ENCODE measurements at regions not wholly inside any gene's neighbourhood (a gene's known extent, or its start where the extent isn't known, plus 50 kb on each side); places are given as distances from the start of the nearest gene placed in this dataset.
A peak's percentile ranks its signal among the peaks of the same experiment; 100 is the strongest.

GRCh38 chrX:82292803-82293202 is 1090.9 kb downstream of the SH3BGRL start:
- H3K18ac ChIP-seq (ENCODE audit: low read length), result no peak overlapping the region
- no peak overlapping the region for H2BK120ac ChIP-seq (ENCODE audit: insufficient read depth, low read length, poor library complexity)

GRCh38 chrX:82320569-82320968 is 1118.7 kb downstream of the SH3BGRL start:
- Histone ChIP-seq H3K27me3 (ENCODE audit: insufficient read depth, low read length) (no peaks in the 10 kb centered on the region), H4K91ac (ENCODE audit: low read depth, low read length) (no peak overlapping the region), H4K12ac (ENCODE audit: low read depth, low read length) (no peak overlapping the region), H3K4me2 (ENCODE audit: low read length) (no peak overlapping the region), H2AK5ac (ENCODE audit: low read length) (no peak overlapping the region), H3K79me2 (ENCODE audit: control insufficient read depth, insufficient read depth, low read length, poor library complexity) (no peaks in the 10 kb centered on the region), H3K4me1 (ENCODE audit: control insufficient read depth in 1 of 2, insufficient read depth in 2 of 2, low read length in 2 of 2) (no peaks in the 10 kb centered on the region), H3K23ac (ENCODE audit: low read length) (no peak overlapping the region), H2AFZ (ENCODE audit: insufficient read depth, low read length, poor library complexity) (no peak overlapping the region), H3K9me3 (ENCODE audit: insufficient read depth, low read depth, low read length) (no peaks in the 10 kb centered on the region), H4K8ac (ENCODE audit: low read depth, low read length) (no peak overlapping the region), H3K18ac (ENCODE audit: low read length) (no peak overlapping the region), H3K4ac (ENCODE audit: low read depth, low read length) (no peak overlapping the region), H3K4me3 (ENCODE audit: low read depth, low read length) (no peak overlapping the region), H3K36me3 (ENCODE audit: control insufficient read depth in 1 of 2, insufficient read depth in 2 of 2, low read length in 2 of 2) (no peaks in the 10 kb centered on the region), H2BK5ac (ENCODE audit: low read depth, low read length, poor library complexity) (no peak overlapping the region), H2BK120ac (ENCODE audit: insufficient read depth, low read length, poor library complexity) (no peak overlapping the region), H3K79me1 (ENCODE audit: low read length) (no peaks in the 10 kb centered on the region), H3K14ac (ENCODE audit: low read length) (no peak overlapping the region), H3K9ac (ENCODE audit: low read length) (no peak overlapping the region), H3K27ac (ENCODE audit: low read depth, low read length) (no peak overlapping the region), H2BK12ac (ENCODE audit: low read length) (no peak overlapping the region)
- WGBS (ENCODE audit: extremely low coverage, insufficient coverage, insufficient read length), result no CpG with 5 or more reads among the region's 1 CpG
- no peak for DNase-seq

More at GRCh38 chrX:82292803-82293202, 1090.9 kb downstream of the SH3BGRL start:
- no peak overlapping the region for H3K23ac ChIP-seq (ENCODE audit: low read length)
- H3K9me3 ChIP-seq (ENCODE audit: insufficient read depth, low read depth, low read length), result no peaks in the 10 kb centered on the region
- no peaks in the 10 kb centered on the region for H3K79me2 ChIP-seq (ENCODE audit: control insufficient read depth, insufficient read depth, low read length, poor library complexity)
- no peak overlapping the region for H3K4me3 ChIP-seq (ENCODE audit: low read depth, low read length)
- H2AK5ac ChIP-seq (ENCODE audit: low read length), result no peak overlapping the region
- H3K9ac ChIP-seq (ENCODE audit: low read length), result no peak overlapping the region
- no peaks in the 10 kb centered on the region for H3K79me1 ChIP-seq (ENCODE audit: low read length)
- H2AFZ ChIP-seq (ENCODE audit: insufficient read depth, low read length, poor library complexity), result no peak overlapping the region
- H3K4me2 ChIP-seq (ENCODE audit: low read length), result no peak overlapping the region
- H2BK12ac ChIP-seq (ENCODE audit: low read length), result no peak overlapping the region
- H3K4me1 ChIP-seq (ENCODE audit: control insufficient read depth in 1 of 2, insufficient read depth in 2 of 2, low read length in 2 of 2), result no peaks in the 10 kb centered on the region
- no peak overlapping the region for H3K14ac ChIP-seq (ENCODE audit: low read length)
- H2BK5ac ChIP-seq (ENCODE audit: low read depth, low read length, poor library complexity), result no peak overlapping the region
- no peak overlapping the region for H4K8ac ChIP-seq (ENCODE audit: low read depth, low read length)
- DNase-seq, result no peak
- H3K36me3 ChIP-seq (ENCODE audit: control insufficient read depth in 1 of 2, insufficient read depth in 2 of 2, low read length in 2 of 2), result no peaks in the 10 kb centered on the region
- no peak overlapping the region for H3K27ac ChIP-seq (ENCODE audit: low read depth, low read length)
- no CpG with 5 or more reads among the region's 2 CpGs for WGBS (ENCODE audit: extremely low coverage, insufficient coverage, insufficient read length)
- no peaks in the 10 kb centered on the region for H3K27me3 ChIP-seq (ENCODE audit: insufficient read depth, low read length)
- H4K12ac ChIP-seq (ENCODE audit: low read depth, low read length), result no peak overlapping the region
- no peak overlapping the region for H3K4ac ChIP-seq (ENCODE audit: low read depth, low read length)
- H4K91ac ChIP-seq (ENCODE audit: low read depth, low read length), result no peak overlapping the region

- no peaks in the 10 kb centered on the region for H3K79me2 ChIP-seq (ENCODE audit: control insufficient read depth, insufficient read depth, low read length, poor library complexity)
- H2AK5ac ChIP-seq (ENCODE audit: low read length), result no peak overlapping the region
- H2AFZ ChIP-seq (ENCODE audit: insufficient read depth, low read length, poor library complexity), result no peak overlapping the region
- no peak overlapping the region for H3K23ac ChIP-seq (ENCODE audit: low read length)
- H4K8ac ChIP-seq (ENCODE audit: low read depth, low read length), result no peak overlapping the region
- no peak overlapping the region for H3K9ac ChIP-seq (ENCODE audit: low read length)
- no peak overlapping the region for H3K4ac ChIP-seq (ENCODE audit: low read depth, low read length)
- H3K27me3 ChIP-seq (ENCODE audit: insufficient read depth, low read length), result no peaks in the 10 kb centered on the region
- H2BK120ac ChIP-seq (ENCODE audit: insufficient read depth, low read length, poor library complexity), result no peak overlapping the region
- H3K9me3 ChIP-seq (ENCODE audit: insufficient read depth, low read depth, low read length), result no peaks in the 10 kb centered on the region
- H4K12ac ChIP-seq (ENCODE audit: low read depth, low read length), result no peak overlapping the region
- no CpG with 5 or more reads among the region's 1 CpG for WGBS (ENCODE audit: extremely low coverage, insufficient coverage, insufficient read length)
- H3K27ac ChIP-seq (ENCODE audit: low read depth, low read length), result no peak overlapping the region
- H3K79me1 ChIP-seq (ENCODE audit: low read length), result no peaks in the 10 kb centered on the region
- H3K18ac ChIP-seq (ENCODE audit: low read length), result no peak overlapping the region
- H3K4me3 ChIP-seq (ENCODE audit: low read depth, low read length), result no peak overlapping the region
- H3K4me2 ChIP-seq (ENCODE audit: low read length), result no peak overlapping the region
- no peak overlapping the region for H2BK12ac ChIP-seq (ENCODE audit: low read length)
- no peaks in the 10 kb centered on the region for H3K36me3 ChIP-seq (ENCODE audit: control insufficient read depth in 1 of 2, insufficient read depth in 2 of 2, low read length in 2 of 2)
- no peaks in the 10 kb centered on the region for H3K4me1 ChIP-seq (ENCODE audit: control insufficient read depth in 1 of 2, insufficient read depth in 2 of 2, low read length in 2 of 2)
- DNase-seq, result peak in 1 of 2 donors; percentile 60
- no peak overlapping the region for H3K14ac ChIP-seq (ENCODE audit: low read length)
- H4K91ac ChIP-seq (ENCODE audit: low read depth, low read length), result no peak overlapping the region
- no peak overlapping the region for H2BK5ac ChIP-seq (ENCODE audit: low read depth, low read length, poor library complexity)
These were observed 1131.7 kb downstream of the SH3BGRL start for GRCh38 chrX:82333575-82333974.

- DNase-seq, result peak in 1 of 2 donors; percentile 79
- WGBS (ENCODE audit: extremely low coverage, insufficient coverage, insufficient read length), result no CpG with 5 or more reads among the region's 1 CpG
- H3K4ac ChIP-seq (ENCODE audit: low read depth, low read length), result no peak overlapping the region
These were observed 1133.9 kb downstream of the SH3BGRL start for GRCh38 chrX:82335772-82336171.

More at GRCh38 chrX:82335772-82336171, 1133.9 kb downstream of the SH3BGRL start:
- no peak overlapping the region for H3K18ac ChIP-seq (ENCODE audit: low read length)
- H2AFZ ChIP-seq (ENCODE audit: insufficient read depth, low read length, poor library complexity), result no peak overlapping the region
- H3K9ac ChIP-seq (ENCODE audit: low read length), result no peak overlapping the region
- H2BK12ac ChIP-seq (ENCODE audit: low read length), result no peak overlapping the region
- no peak overlapping the region for H2BK5ac ChIP-seq (ENCODE audit: low read depth, low read length, poor library complexity)
- no peaks in the 10 kb centered on the region for H3K79me2 ChIP-seq (ENCODE audit: control insufficient read depth, insufficient read depth, low read length, poor library complexity)
- no peak overlapping the region for H2BK120ac ChIP-seq (ENCODE audit: insufficient read depth, low read length, poor library complexity)
- H3K4me1 ChIP-seq (ENCODE audit: control insufficient read depth in 1 of 2, insufficient read depth in 2 of 2, low read length in 2 of 2), result no peaks in the 10 kb centered on the region
- no peaks in the 10 kb centered on the region for H3K9me3 ChIP-seq (ENCODE audit: insufficient read depth, low read depth, low read length)
- H3K27ac ChIP-seq (ENCODE audit: low read depth, low read length), result no peak overlapping the region
- H3K4me3 ChIP-seq (ENCODE audit: low read depth, low read length), result no peak overlapping the region
- H3K79me1 ChIP-seq (ENCODE audit: low read length), result no peaks in the 10 kb centered on the region
- H3K14ac ChIP-seq (ENCODE audit: low read length), result no peak overlapping the region
- no peak overlapping the region for H4K12ac ChIP-seq (ENCODE audit: low read depth, low read length)
- H3K36me3 ChIP-seq (ENCODE audit: control insufficient read depth in 1 of 2, insufficient read depth in 2 of 2, low read length in 2 of 2), result no peaks in the 10 kb centered on the region
- no peak overlapping the region for H4K8ac ChIP-seq (ENCODE audit: low read depth, low read length)
- H3K23ac ChIP-seq (ENCODE audit: low read length), result no peak overlapping the region
- no peak overlapping the region for H4K91ac ChIP-seq (ENCODE audit: low read depth, low read length)
- no peak overlapping the region for H2AK5ac ChIP-seq (ENCODE audit: low read length)
- no peak overlapping the region for H3K4me2 ChIP-seq (ENCODE audit: low read length)
- H3K27me3 ChIP-seq (ENCODE audit: insufficient read depth, low read length), result no peaks in the 10 kb centered on the region
